Gastroesophageal sphincter (tissue), 4 donors: ENCODE measurements at regions not wholly inside any gene's neighbourhood (a gene's known extent, or its start where the extent isn't known, plus 50 kb on each side); places are given as distances from the start of the nearest gene placed in this dataset.

Experiments used
- ATAC-seq: fragments of 150-250 bp; one replicate; pipeline ENCODE4 v1.9.1; 2016; ENCODE audit warnings: mild to moderate bottlenecking, moderate library complexity
- H3K27ac ChIP-seq, 4 donors: fragments of 200-600 bp; sonication (generic) in 3 of 4; 1 replicate in 3 of 4; 2 replicates in 1 of 4; pipeline ENCODE4 v1.5.1; 2016 to 2019
- H3K27me3 ChIP-seq: fragments of 200-600 bp; sonication (generic); one replicate; pipeline ENCODE4 v1.5.1; 2019
- H3K36me3 ChIP-seq, 2 donors: fragments of 200-600 bp; sonication (generic); one replicate each; pipeline ENCODE4 v1.5.1; 2019; ENCODE audit warnings: control low read depth in 1 of 2
- H3K4me1 ChIP-seq, 3 donors: fragments of 200-600 bp; sonication (generic); 1 replicate in 2 of 3; 2 replicates in 1 of 3; pipeline ENCODE4 v1.5.1; 2016 to 2019; ENCODE audit warnings: control low read depth in 2 of 3
- H3K4me3 ChIP-seq, 2 donors: fragments of 200-600 bp; sonication (generic); one replicate each; pipeline ENCODE4 v1.5.1; 2019; ENCODE audit warnings: mild to moderate bottlenecking in 1 of 2, moderate library complexity in 1 of 2
- H3K9me3 ChIP-seq, 3 donors: fragments of 200-600 bp; sonication (generic); one replicate each; pipeline ENCODE4 v1.5.1; 2017 to 2019; ENCODE audit warnings: control low read depth in 2 of 3
- CTCF ChIP-seq, 4 experiments: fragments of 200-600 bp in 2 of 4; fragments of 450-650 bp in 2 of 4; sonication (generic) in 1 of 4; IDR thresholded peaks; one replicate each; pipeline ENCODE4 v1.5.1; 2017 to 2019; ENCODE audit warnings: antibody characterized with exemption in 4 of 4, mild to moderate bottlenecking in 2 of 4, moderate library complexity in 2 of 4
- EP300 ChIP-seq: sonication (generic); formaldehyde crosslinking; IDR thresholded peaks from one replicate; pipeline ENCODE4 v1.6.1; 2017; ENCODE audit warnings: antibody characterized with exemption, mild to moderate bottlenecking
- POLR2A ChIP-seq, 2 donors: fragments of 450-650 bp; IDR thresholded peaks; one replicate each; pipeline ENCODE4 v1.6.1; 2017; ENCODE audit warnings: antibody characterized with exemption in 2 of 2, mild to moderate bottlenecking in 2 of 2, moderate library complexity in 1 of 2
- POLR2AphosphoS5 ChIP-seq: sonication (generic); formaldehyde crosslinking; IDR thresholded peaks from one replicate; pipeline ENCODE4 v1.6.1; 2017; ENCODE audit warnings: antibody characterized with exemption
- WGBS, 2 donors: methylation state at CpG; one replicate each; pipeline ENCODE4 v1.1.5; 2018; ENCODE audit warnings: low coverage in 1 of 2; 5-methylcytosine and 5-hydroxymethylcytosine counted together

- no peak overlapping the region for H3K27ac ChIP-seq
- TF ChIP-seq EP300 (no peak), POLR2A (IDR thresholded peaks at IDR 0.05) (no peak), CTCF (IDR thresholded peaks at IDR 0.05) (no peak), POLR2AphosphoS5 (no peak)
- ATAC-seq = no peak
- H3K27me3 ChIP-seq = peaks cover 16% of the 10 kb centered on the region
- H3K4me3 ChIP-seq = no peak overlapping the region
- no peaks in the 10 kb centered on the region for H3K4me1 ChIP-seq
- peaks cover 0 to 23% (median 0%) of the 10 kb centered on the region in 3 donors for H3K9me3 ChIP-seq
- H3K36me3 ChIP-seq = no peaks in the 10 kb centered on the region
- WGBS, 2 donors = 67 to 75% methylated on average over 3 to 8 of the region's 8 CpGs
Observed at GRCh38 chr16:54696522-54696921, 234.1 kb upstream of the IRX5 start.

DNA sequence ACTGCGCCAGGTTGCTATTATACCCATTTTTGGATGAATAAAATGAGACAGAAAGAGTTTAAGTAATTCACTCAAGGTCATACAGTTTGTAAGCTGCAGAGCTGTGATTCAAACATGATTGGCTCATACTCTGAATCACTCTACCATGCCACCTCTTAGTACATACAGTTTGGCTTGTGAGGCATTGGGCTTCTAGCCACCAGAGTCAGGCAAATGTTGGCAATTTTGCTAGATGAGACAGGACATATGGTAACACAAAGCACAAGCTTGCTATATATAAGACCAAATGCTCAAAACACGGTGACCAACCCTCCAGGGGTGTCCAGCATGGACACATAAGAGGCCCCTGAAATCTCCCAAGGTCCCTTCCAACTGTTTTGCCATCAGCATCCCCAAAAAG, 236.0 kb upstream of the IRX5 start:
- Histone ChIP-seq H3K4me1 (no peaks in the 10 kb centered on the region), H3K27ac (no peak overlapping the region), H3K36me3 (no peaks in the 10 kb centered on the region), H3K27me3 (peaks cover 13% of the 10 kb centered on the region), H3K9me3 (peaks cover 0 to 12% (median 0%) of the 10 kb centered on the region in 3 donors), H3K4me3 (no peak overlapping the region)
- TF ChIP-seq CTCF (IDR thresholded peaks at IDR 0.05) (no peak), POLR2A (IDR thresholded peaks at IDR 0.05) (no peak), EP300 (no peak), POLR2AphosphoS5 (no peak)
- no peak for ATAC-seq
- 100% methylated on average over 1 of the region's 2 CpGs for WGBS, 2 donors

DNA sequence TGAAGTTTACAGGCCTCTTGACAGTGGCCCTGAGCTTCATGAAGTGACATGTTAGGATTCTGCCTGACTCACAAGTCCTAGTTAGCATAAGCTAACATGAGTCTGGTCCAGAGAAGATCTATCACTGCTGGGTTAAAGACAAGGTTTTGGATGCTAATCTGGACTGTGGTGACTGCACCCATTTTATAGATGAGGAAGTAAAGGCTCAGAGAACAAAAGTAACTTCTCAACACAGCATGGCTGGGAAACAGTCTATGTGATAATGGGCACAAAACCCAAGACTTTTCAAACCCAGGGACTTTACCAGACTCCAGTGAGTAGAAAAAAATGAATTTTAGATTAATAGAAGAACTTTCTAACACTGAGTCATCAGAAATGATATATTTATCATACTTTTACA, 236.8 kb upstream of the IRX5 start:
- H3K4me3 ChIP-seq = no peak overlapping the region
- no peaks in the 10 kb centered on the region for H3K36me3 ChIP-seq
- peaks cover 0 to 12% (median 0%) of the 10 kb centered on the region in 3 donors for H3K9me3 ChIP-seq
- H3K27me3 ChIP-seq = peaks cover 13% of the 10 kb centered on the region
- H3K27ac ChIP-seq = no peak overlapping the region
- no peak for TF ChIP-seq EP300
- no peak for TF ChIP-seq POLR2AphosphoS5
- TF ChIP-seq CTCF (IDR thresholded peaks at IDR 0.05) = no peak
- TF ChIP-seq POLR2A (IDR thresholded peaks at IDR 0.05) = no peak
- H3K4me1 ChIP-seq = no peaks in the 10 kb centered on the region
- no peak for ATAC-seq

- no peaks in the 10 kb centered on the region for H3K36me3 ChIP-seq
- H3K27me3 ChIP-seq = peaks cover 18% of the 10 kb centered on the region
- H3K27ac ChIP-seq = no peak overlapping the region
- H3K4me3 ChIP-seq = no peak overlapping the region
- WGBS, 2 donors = 48 to 73% methylated on average over 2 of the region's 2 CpGs
- no peak for TF ChIP-seq CTCF (IDR thresholded peaks at IDR 0.05)
- no peak for TF ChIP-seq EP300
- TF ChIP-seq POLR2A (IDR thresholded peaks at IDR 0.05) = no peak
- TF ChIP-seq POLR2AphosphoS5 = no peak
- no peaks in the 10 kb centered on the region for H3K4me1 ChIP-seq
- peaks cover 0 to 12% (median 0%) of the 10 kb centered on the region in 3 donors for H3K9me3 ChIP-seq
- ATAC-seq = no peak
Observed at GRCh38 chr16:54690710-54691109, 240.0 kb upstream of the IRX5 start.

- 64 to 80% methylated on average over 2 of the region's 2 CpGs for WGBS, 2 donors
- peaks cover 0 to 12% (median 0%) of the 10 kb centered on the region in 3 donors for H3K9me3 ChIP-seq
- TF ChIP-seq EP300 (no peak), POLR2AphosphoS5 (no peak), CTCF (IDR thresholded peaks at IDR 0.05) (no peak)
- no peak overlapping the region for H3K27ac ChIP-seq
- H3K36me3 ChIP-seq = no peaks in the 10 kb centered on the region
- peaks cover 21% of the 10 kb centered on the region for H3K27me3 ChIP-seq
- no peaks in the 10 kb centered on the region for H3K4me1 ChIP-seq
- no peak for ATAC-seq
- H3K4me3 ChIP-seq = no peak overlapping the region
Observed at GRCh38 chr16:54690306-54690705, 240.4 kb upstream of the IRX5 start.
